NB4 (cell line): ENCODE measurements at regions not wholly inside any gene's neighbourhood (a gene's known extent, or its start where the extent isn't known, plus 50 kb on each side); places are given as distances from the start of the nearest gene placed in this dataset.

Experiments
- POLR2A ChIP-seq: IDR thresholded peaks from 2 replicates; pipeline ENCODE4 v1.6.1; 2011; ENCODE audit warnings: mild to moderate bottlenecking; ENCODE audit not compliant: insufficient read length; ENCODE audit errors: extremely low read depth
- TF ChIP-seq, protein P1 (sequence below): IDR thresholded peaks from one replicate; pipeline ENCODE4 v1.5.1; 2012; ENCODE audit warnings: low read depth, low read length

- TF ChIP-seq, protein P1, sequence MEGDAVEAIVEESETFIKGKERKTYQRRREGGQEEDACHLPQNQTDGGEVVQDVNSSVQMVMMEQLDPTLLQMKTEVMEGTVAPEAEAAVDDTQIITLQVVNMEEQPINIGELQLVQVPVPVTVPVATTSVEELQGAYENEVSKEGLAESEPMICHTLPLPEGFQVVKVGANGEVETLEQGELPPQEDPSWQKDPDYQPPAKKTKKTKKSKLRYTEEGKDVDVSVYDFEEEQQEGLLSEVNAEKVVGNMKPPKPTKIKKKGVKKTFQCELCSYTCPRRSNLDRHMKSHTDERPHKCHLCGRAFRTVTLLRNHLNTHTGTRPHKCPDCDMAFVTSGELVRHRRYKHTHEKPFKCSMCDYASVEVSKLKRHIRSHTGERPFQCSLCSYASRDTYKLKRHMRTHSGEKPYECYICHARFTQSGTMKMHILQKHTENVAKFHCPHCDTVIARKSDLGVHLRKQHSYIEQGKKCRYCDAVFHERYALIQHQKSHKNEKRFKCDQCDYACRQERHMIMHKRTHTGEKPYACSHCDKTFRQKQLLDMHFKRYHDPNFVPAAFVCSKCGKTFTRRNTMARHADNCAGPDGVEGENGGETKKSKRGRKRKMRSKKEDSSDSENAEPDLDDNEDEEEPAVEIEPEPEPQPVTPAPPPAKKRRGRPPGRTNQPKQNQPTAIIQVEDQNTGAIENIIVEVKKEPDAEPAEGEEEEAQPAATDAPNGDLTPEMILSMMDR: no peak
- TF ChIP-seq POLR2A: no peak
These were observed 416.7 kb downstream of the TFEC start for GRCh38 chr7:115613836-115614235.
